ENCODE measurements at regions not wholly inside any gene's neighbourhood (a gene's known extent, or its start where the extent isn't known, plus 50 kb on each side); places are given as distances from the start of the nearest gene placed in this dataset.

- H3K27ac ChIP-seq (ENCODE audit: control insufficient read depth, insufficient read depth), result no peak overlapping the region
- RAD21 ChIA-PET (ENCODE audit: unreplicated experiment), result no interaction called here
- no peaks in the 10 kb centered on the region for H3K79me2 ChIP-seq (ENCODE audit: control insufficient read depth, insufficient read depth, low read length)
- no peaks in the 10 kb centered on the region for H3K9me3 ChIP-seq (replicated peaks; ENCODE audit: control insufficient read depth, insufficient read depth, low read length)
- H3K36me3 ChIP-seq (ENCODE audit: control insufficient read depth in 2 of 2, insufficient read depth in 2 of 2, low read length in 1 of 2), result no peaks in the 10 kb centered on the region
- SMC1A ChIA-PET (ENCODE audit: uncharacterized antibody, unreplicated experiment), result interaction anchor here (1.0 kb wide), 1 partner anchor 78 kb away, joined by 3 read pairs; no protein-coding TSS in a partner anchor
- H3K4me1 ChIP-seq (ENCODE audit: control insufficient read depth, insufficient read depth, low read length), result no peaks in the 10 kb centered on the region
- no peak overlapping the region for H2AFZ ChIP-seq (ENCODE audit: control insufficient read depth, low read depth, low read length)
- TF ChIP-seq EGR1 (IDR thresholded peaks at IDR 0.05; ENCODE audit: borderline replicate concordance in 1 of 2, low read depth in 2 of 2, low read length in 2 of 2), result no peak
- TF ChIP-seq RAD21 (IDR thresholded peaks at IDR 0.05; ENCODE audit: insufficient read depth, low read depth, low read length), result no peak
- TF ChIP-seq SMARCA5 (IDR thresholded peaks at IDR 0.05), result no peak
- TF ChIP-seq KLF5 (IDR thresholded peaks at IDR 0.05; ENCODE audit: partially characterized antibody), result no peak
- no peak for TF ChIP-seq SREBF1 (IDR thresholded peaks at IDR 0.05; ENCODE audit: low read length)
- TF ChIP-seq MLLT1 (IDR thresholded peaks at IDR 0.05), result no peak
- no peak for TF ChIP-seq BHLHE40 (IDR thresholded peaks at IDR 0.05; ENCODE audit: borderline replicate concordance in 1 of 2, low read depth in 2 of 2, low read length in 1 of 2)
- no peak for TF ChIP-seq TCF7 (IDR thresholded peaks at IDR 0.05; ENCODE audit: borderline replicate concordance)
- CTCF ChIA-PET, result interaction anchor here (0.6 kb wide), 1 partner anchor 1785 kb away, joined by 3 read pairs; no protein-coding TSS in a partner anchor
- no peak for DNase-seq (ENCODE audit: low read depth, low spot score)
- no peak overlapping the region for H3K9ac ChIP-seq (ENCODE audit: control insufficient read depth, insufficient read depth, low read length)
- H3K27me3 ChIP-seq (replicated peaks in 1 of 2; ENCODE audit: control insufficient read depth in 2 of 2, insufficient read depth in 2 of 2, low read length in 1 of 2), result no peaks in the 10 kb centered on the region
- intact Hi-C loops (cut with micrococcal nuclease; ENCODE audit: unreplicated experiment) (no loop called here), in situ Hi-C loops (cut with MboI) (no loop called here)
- no peaks in the 10 kb centered on the region for H4K20me1 ChIP-seq (ENCODE audit: control insufficient read depth, insufficient read depth)
- no peak overlapping the region for H3K4me2 ChIP-seq (ENCODE audit: control insufficient read depth, insufficient read depth)
- no peak for FAIRE-seq
- POLR2A ChIA-PET, result no interaction called here
- H3K4me3 ChIP-seq, result no peak overlapping the region
- ATAC-seq, result no peak
- BruUV-seq (replicated peaks), result no TSS peak
Measured at GRCh38 chr4:45006078-45006477, 279.7 kb upstream of the GNPDA2 start.

All from GM12878 (cell line).